IMR-90 (cell line): ENCODE measurements at regions not wholly inside any gene's neighbourhood (a gene's known extent, or its start where the extent isn't known, plus 50 kb on each side); places are given as distances from the start of the nearest gene placed in this dataset.

Source experiments
- ATAC-seq: fragments of 200-7000 bp; cut with Tn5 transposase; 2 replicates; pipeline ENCODE4 v1.9.1; 2020; ENCODE audit warnings: low read depth, mild to moderate bottlenecking, moderate library complexity
- BruUV-seq: library from RNA; stranded (reverse); fragments of 400-500 nt; replicated peaks from 2 replicates; lab custom pipeline; 2021; lab: Mats Ljungman, UMichigan
- CTCF ChIA-PET: fragments of 300-600 bp; formaldehyde crosslinking; extraction: SDS; loops from one replicate; lab custom pipeline; 2021; ENCODE audit warnings: antibody characterized with exemption; lab: Yijun Ruan, JAX
- POLR2A ChIA-PET: fragments of 300-600 bp; sonication (Branson Sonifier 250); formaldehyde crosslinking; loops from one replicate; lab custom pipeline; 2022; ENCODE audit warnings: antibody characterized with exemption; ENCODE audit not compliant: unreplicated experiment; lab: Charles Lee
- DNase-seq: peaks from one replicate; pipeline ENCODE4 v3.0.0; 2013
- H2AFZ ChIP-seq: replicated peaks from 2 replicates; pipeline ENCODE3; 2013; ENCODE audit warnings: low read length, mild to moderate bottlenecking; ENCODE audit not compliant: poor library complexity
- H2AK5ac ChIP-seq: 2 replicates; pipeline ENCODE4 v1.6.1; 2013; ENCODE audit warnings: low read depth, low read length, inconsistent platforms
- H2AK9ac ChIP-seq: replicated peaks from 2 replicates; pipeline ENCODE3; 2013; ENCODE audit warnings: mild to moderate bottlenecking, low read depth, low read length, moderate library complexity; ENCODE audit not compliant: poor library complexity
- H2BK120ac ChIP-seq: 2 replicates; pipeline ENCODE4 v1.6.1; 2013; ENCODE audit warnings: low read depth, low read length, inconsistent platforms
- H2BK15ac ChIP-seq: 3 replicates; pipeline ENCODE4 v1.6.1; 2013; ENCODE audit warnings: low read depth, low read length, inconsistent platforms
- H2BK20ac ChIP-seq: 2 replicates; pipeline ENCODE4 v1.6.1; 2013; ENCODE audit warnings: low read depth, mild to moderate bottlenecking, inconsistent platforms, low read length, moderate library complexity
- H2BK5ac ChIP-seq: 2 replicates; pipeline ENCODE4 v1.6.1; 2013; ENCODE audit warnings: mild to moderate bottlenecking, low read depth, low read length, inconsistent platforms; ENCODE audit not compliant: poor library complexity, severe bottlenecking
- H3K14ac ChIP-seq: replicated peaks from 2 replicates; pipeline ENCODE4 v1.6.1; 2013; ENCODE audit warnings: low read depth, low read length, inconsistent platforms
- H3K18ac ChIP-seq: 2 replicates; pipeline ENCODE4 v1.6.1; 2013; ENCODE audit warnings: low read depth, low read length, control low read depth
- H3K23ac ChIP-seq: 2 replicates; pipeline ENCODE4 v1.6.1; 2013; ENCODE audit warnings: low read depth, low read length, inconsistent platforms
- H3K27ac ChIP-seq: 2 replicates; pipeline ENCODE4 v1.5.1; 2013; ENCODE audit warnings: mild to moderate bottlenecking, control low read depth, low read length; ENCODE audit not compliant: insufficient read depth
- H3K27me3 ChIP-seq: 2 replicates; pipeline ENCODE4 v1.6.1; 2013; ENCODE audit warnings: low read length; ENCODE audit not compliant: control insufficient read depth, insufficient read depth
- H3K36me3 ChIP-seq: 2 replicates; pipeline ENCODE4 v1.6.1; 2013; ENCODE audit warnings: low read length, mixed read lengths; ENCODE audit not compliant: control insufficient read depth, insufficient read depth
- H3K4ac ChIP-seq: 2 replicates; pipeline ENCODE4 v1.6.1; 2013; ENCODE audit warnings: low read depth, low read length, inconsistent platforms
- H3K4me1 ChIP-seq: 2 replicates; pipeline ENCODE4 v1.6.1; 2013; ENCODE audit warnings: low read length, mixed read lengths; ENCODE audit not compliant: control insufficient read depth, insufficient read depth
- H3K4me2 ChIP-seq: 2 replicates; pipeline ENCODE4 v1.6.1; 2013; ENCODE audit warnings: low read depth, mild to moderate bottlenecking, control low read depth, low read length, moderate library complexity
- H3K4me3 ChIP-seq: 2 replicates; pipeline ENCODE4 v1.5.1; 2013; ENCODE audit warnings: low read depth, mild to moderate bottlenecking, control low read depth, low read length, moderate library complexity; ENCODE audit not compliant: insufficient read depth
- H3K56ac ChIP-seq: 2 replicates; pipeline ENCODE4 v1.6.1; 2013; ENCODE audit warnings: low read length, inconsistent platforms; ENCODE audit not compliant: insufficient read depth; ENCODE audit errors: extremely low read depth
- H3K79me1 ChIP-seq, 2 experiments: 2 replicates each; pipeline ENCODE4 v1.6.1; 2013; ENCODE audit warnings: low read length in 2 of 2, inconsistent platforms in 1 of 2, low read depth in 1 of 2
- H3K9ac ChIP-seq: 2 replicates; pipeline ENCODE4 v1.6.1; 2013; ENCODE audit warnings: low read depth, low read length, control low read depth
- H3K9me1 ChIP-seq: 2 replicates; pipeline ENCODE4 v1.6.1; 2013; ENCODE audit warnings: low read length, inconsistent platforms; ENCODE audit not compliant: insufficient read depth
- H3K9me3 ChIP-seq: 2 replicates; pipeline ENCODE4 v1.6.1; 2013; ENCODE audit warnings: low read length; ENCODE audit not compliant: control insufficient read depth, insufficient read depth
- H4K20me1 ChIP-seq: 2 replicates; pipeline ENCODE4 v1.6.1; 2013; ENCODE audit warnings: low read length, inconsistent platforms; ENCODE audit not compliant: insufficient read depth
- H4K5ac ChIP-seq: 2 replicates; pipeline ENCODE4 v1.6.1; 2013; ENCODE audit warnings: mild to moderate bottlenecking, low read depth, low read length, control low read depth
- H4K8ac ChIP-seq, 2 experiments: 2 replicates each; pipeline ENCODE4 v1.6.1; 2013; ENCODE audit warnings: low read depth in 2 of 2, low read length in 2 of 2, control low read depth in 1 of 2, inconsistent platforms in 1 of 2
- H4K91ac ChIP-seq: 2 replicates; pipeline ENCODE4 v1.6.1; 2013; ENCODE audit warnings: low read depth, low read length, inconsistent platforms; ENCODE audit not compliant: insufficient read depth
- BHLHE40 ChIP-seq: fragments of 150-350 bp; IDR thresholded peaks from 2 replicates; pipeline ENCODE4 v1.6.1; 2016; ENCODE audit warnings: mild to moderate bottlenecking, low read depth, low read length
- CEBPB ChIP-seq: IDR thresholded peaks from 2 replicates; pipeline ENCODE4 v1.6.1; 2012; ENCODE audit warnings: low read depth, low read length, improper control_type of control experiment
- CHD1 ChIP-seq: IDR thresholded peaks from 2 replicates; pipeline ENCODE4 v1.6.1; 2012; ENCODE audit warnings: low read depth, low read length, improper control_type of control experiment
- CTCF ChIP-seq: conservative IDR thresholded peaks from 2 replicates; pipeline ENCODE4 v1.5.1; 2012; ENCODE audit warnings: mild to moderate bottlenecking, low read depth, low read length, improper control_type of control experiment
- ELK1 ChIP-seq: fragments of 150-350 bp; IDR thresholded peaks from 2 replicates; pipeline ENCODE4 v1.6.1; 2016; ENCODE audit warnings: low read depth, mild to moderate bottlenecking, low read length, moderate library complexity, borderline replicate concordance
- FOS ChIP-seq: fragments of 150-350 bp; IDR thresholded peaks from 2 replicates; pipeline ENCODE4 v1.6.1; 2016; ENCODE audit warnings: low read depth, low read length
- MAFK ChIP-seq: IDR thresholded peaks from 2 replicates; pipeline ENCODE4 v1.6.1; 2012; ENCODE audit warnings: low read depth, low read length, improper control_type of control experiment
- MAZ ChIP-seq: IDR thresholded peaks from 2 replicates; pipeline ENCODE4 v1.6.1; 2012; ENCODE audit warnings: low read depth, mild to moderate bottlenecking, low read length, improper control_type of control experiment, moderate library complexity, borderline replicate concordance
- MXI1 ChIP-seq: IDR thresholded peaks from 2 replicates; pipeline ENCODE4 v1.6.1; 2012; ENCODE audit warnings: low read depth, mild to moderate bottlenecking, low read length, moderate library complexity, borderline replicate concordance
- NFE2L2 ChIP-seq: fragments of 150-350 bp; IDR thresholded peaks from 2 replicates; pipeline ENCODE4 v1.6.1; 2016; ENCODE audit warnings: low read depth, mild to moderate bottlenecking, low read length
- POLR2A ChIP-seq: IDR thresholded peaks from 2 replicates; pipeline ENCODE4 v1.6.1; 2012; ENCODE audit warnings: mild to moderate bottlenecking, low read depth, low read length
- RAD21 ChIP-seq: IDR thresholded peaks from 2 replicates; pipeline ENCODE4 v1.6.1; 2012; ENCODE audit warnings: low read length, improper control_type of control experiment
- RCOR1 ChIP-seq: IDR thresholded peaks from 2 replicates; pipeline ENCODE4 v1.6.1; 2012; ENCODE audit warnings: mild to moderate bottlenecking, low read length, improper control_type of control experiment; ENCODE audit not compliant: insufficient replicate concordance
- RFX5 ChIP-seq: IDR thresholded peaks from 2 replicates; pipeline ENCODE4 v1.8.0; 2012; ENCODE audit warnings: low read depth, mild to moderate bottlenecking, low read length, moderate library complexity
- SMC3 ChIP-seq: fragments of 150-350 bp; IDR thresholded peaks from 2 replicates; pipeline ENCODE4 v1.6.1; 2016; ENCODE audit warnings: low read depth, mild to moderate bottlenecking, antibody characterized with exemption, low read length, moderate library complexity
- USF2 ChIP-seq: fragments of 150-350 bp; IDR thresholded peaks from 2 replicates; pipeline ENCODE4 v1.6.1; 2017; ENCODE audit warnings: mild to moderate bottlenecking, antibody characterized with exemption, low read length, low read depth
- whole genome bisulfite sequencing, 2 experiments: methylation state at CpG; one replicate each; pipeline versions ENCODE4 v1.1.5 to v1.1.7; 2013; ENCODE audit warnings: missing lambda C conversion rate in 2 of 2; ENCODE audit not compliant: insufficient read length in 1 of 2; ENCODE audit errors: extremely low coverage in 2 of 2; 5-methylcytosine and 5-hydroxymethylcytosine counted together
- dilution Hi-C: fragments of 300-500 bp; cut with HindIII; formaldehyde crosslinking; loops from one replicate; pipeline ENCODE4 v1.14.3; 2018; ENCODE audit warnings: low sequenced_read_pairs; ENCODE audit not compliant: unreplicated experiment
- in situ Hi-C: fragments of 300-500 bp; cut with MboI; formaldehyde crosslinking; loops from 3 replicates; pipeline ENCODE4 v1.14.3; 2019; ENCODE audit warnings: low sequenced_read_pairs, inconsistent platforms, mixed read lengths
- intact Hi-C: fragments of 100-400 bp; cut with micrococcal nuclease; formaldehyde crosslinking; loops from 2 replicates; pipeline ENCODE4 v1.10.0; 2022

GRCh38 chr10:23643111-23643780 lies 204.4 kb downstream of the OTUD1 start:
- Histone ChIP-seq H3K18ac (no peak overlapping the region), H3K9ac (no peak overlapping the region), H4K8ac (no peak overlapping the region), H2BK120ac (no peak overlapping the region), H4K5ac (no peak overlapping the region), H3K23ac (no peak overlapping the region), H3K56ac (no peak overlapping the region), H3K4me3 (no peak overlapping the region), H4K91ac (no peak overlapping the region), H3K14ac (no peak overlapping the region), H2BK15ac (no peak overlapping the region), H2BK20ac (no peak overlapping the region), H3K4me2 (no peak overlapping the region), H2AFZ (no peak overlapping the region), H3K9me3 (no peaks in the 10 kb centered on the region; the same call in 1 of the 2 replicates), H3K27me3 (no peaks in the 10 kb centered on the region), H2AK9ac (no peak overlapping the region), H3K36me3 (no peaks in the 10 kb centered on the region), H4K20me1 (no peaks in the 10 kb centered on the region), H2BK5ac (no peak overlapping the region), H3K79me1 (no peaks in the 10 kb centered on the region), H3K27ac (no peak overlapping the region), H2AK5ac (no peak overlapping the region), H3K4ac (no peak overlapping the region), H3K4me1 (no peaks in the 10 kb centered on the region), H3K9me1 (no peaks in the 10 kb centered on the region)
- no peak for TF ChIP-seq ELK1
- TF ChIP-seq CTCF, result no peak
- TF ChIP-seq MAFK, result no peak
- TF ChIP-seq FOS, result no peak
- no peak for TF ChIP-seq SMC3
- no peak for TF ChIP-seq CHD1
- TF ChIP-seq POLR2A, result no peak
- TF ChIP-seq RAD21, result no peak
- TF ChIP-seq USF2, result no peak
- TF ChIP-seq NFE2L2, result no peak
- no peak for TF ChIP-seq BHLHE40
- TF ChIP-seq MXI1, result no peak
- TF ChIP-seq CEBPB, result no peak
- TF ChIP-seq MAZ, result no peak
- no peak for TF ChIP-seq RCOR1
- TF ChIP-seq RFX5, result no peak
- DNase-seq, result no peak
- ATAC-seq, result no peak
- ChIA-PET POLR2A (no interaction called here), CTCF (no interaction called here)
- in situ Hi-C loops, result no loop called here
- dilution Hi-C loops, result no loop called here
- no CpG with 5 or more reads among the region's 4 CpGs for WGBS, 2 experiments
- BruUV-seq, result no TSS peak
- intact Hi-C loops, result no loop called here
